K562 (cell line): ENCODE measurements at regions not wholly inside any gene's neighbourhood (a gene's known extent, or its start where the extent isn't known, plus 50 kb on each side); places are given as distances from the start of the nearest gene placed in this dataset.

Experiments used
- CTCF ChIP-seq, 3 experiments: IDR thresholded peaks in 2 of 3; conservative IDR thresholded peaks in 1 of 3; 2 replicates each; pipeline ENCODE4 v1.5.1; 2011 to 2012; ENCODE audit warnings: low read length in 3 of 3, mild to moderate bottlenecking in 3 of 3, control low read depth in 2 of 3, improper control_type of control experiment in 1 of 3, inconsistent platforms in 1 of 3, low read depth in 1 of 3, mixed read lengths in 1 of 3, moderate library complexity in 1 of 3; ENCODE audit not compliant: insufficient read depth in 2 of 3
- EGR1 ChIP-seq: fragments of 450-650 bp; conservative IDR thresholded peaks from 2 replicates; pipeline ENCODE4 v1.6.1; 2017; ENCODE audit warnings: mild to moderate bottlenecking
- MAFG ChIP-seq: fragments of 450-650 bp; conservative IDR thresholded peaks from 2 replicates; pipeline ENCODE4 v1.6.1; 2016; ENCODE audit warnings: missing genetic modification characterization, missing compliant biosample characterization
- NONO ChIP-seq, 2 experiments: fragments of 200-400 bp in 1 of 2; fragments of 450-650 bp in 1 of 2; formaldehyde crosslinking in 1 of 2; IDR thresholded peaks; 2 replicates each; pipeline ENCODE4 v1.6.1; 2017; ENCODE audit warnings: low read depth in 2 of 2, mild to moderate bottlenecking in 2 of 2, moderate library complexity in 2 of 2, low read length in 1 of 2
- RAD21 ChIP-seq, 2 experiments: fragments of 250-450 bp in 1 of 2; fragments of 450-650 bp in 1 of 2; sonication (Bioruptor Pico) in 1 of 2; formaldehyde crosslinking in 1 of 2; IDR thresholded peaks in 1 of 2; conservative IDR thresholded peaks in 1 of 2; 2 replicates each; pipeline versions ENCODE4 v1.4.0 to v1.8.0; 2020 to 2022; ENCODE audit warnings: mild to moderate bottlenecking in 2 of 2, moderate library complexity in 1 of 2
- RFX5 ChIP-seq: IDR thresholded peaks from 2 replicates; pipeline ENCODE4 v1.6.1; 2011; ENCODE audit warnings: low read depth, mild to moderate bottlenecking, improper control_type of control experiment, low read length
- SNIP1 ChIP-seq: fragments of 450-650 bp; IDR thresholded peaks from 2 replicates; pipeline ENCODE4 v1.7.1; 2017; ENCODE audit warnings: low read depth, mild to moderate bottlenecking
- SREBF1 ChIP-seq: fragments of 150-350 bp; IDR thresholded peaks from 2 replicates; pipeline ENCODE4 v1.6.1; 2014; ENCODE audit warnings: antibody characterized with exemption, low read depth, low read length, borderline replicate concordance
- TEAD1 ChIP-seq, 2 experiments: fragments of 450-650 bp in 1 of 2; sonication (generic) in 1 of 2; formaldehyde crosslinking; IDR thresholded peaks; 2 replicates each; pipeline versions ENCODE4 v1.4.0 to v1.8.0; 2020 to 2022; ENCODE audit warnings: mild to moderate bottlenecking in 2 of 2, missing genetic modification reagents in 1 of 2
- ZBTB17 ChIP-seq: fragments of 450-650 bp; formaldehyde crosslinking; IDR thresholded peaks from 2 replicates; pipeline ENCODE4 v1.4.0; 2020; ENCODE audit warnings: mild to moderate bottlenecking
- ZNF589 ChIP-seq: fragments of 200-800 bp; sonication (Bioruptor generic); IDR thresholded peaks from 2 replicates; pipeline ENCODE4 v1.6.1; 2016; ENCODE audit warnings: low read depth, missing genetic modification characterization, missing compliant biosample characterization
- TF ChIP-seq, protein P1 (sequence below): sonication (generic); formaldehyde crosslinking; IDR thresholded peaks from 2 replicates; pipeline ENCODE4 v1.8.0; 2023; ENCODE audit warnings: mild to moderate bottlenecking, missing genetic modification reagents

GRCh38 chr4:80135702-80136058, 61.6 kb upstream of the PRDM8 start:
- TF ChIP-seq, protein P1, sequence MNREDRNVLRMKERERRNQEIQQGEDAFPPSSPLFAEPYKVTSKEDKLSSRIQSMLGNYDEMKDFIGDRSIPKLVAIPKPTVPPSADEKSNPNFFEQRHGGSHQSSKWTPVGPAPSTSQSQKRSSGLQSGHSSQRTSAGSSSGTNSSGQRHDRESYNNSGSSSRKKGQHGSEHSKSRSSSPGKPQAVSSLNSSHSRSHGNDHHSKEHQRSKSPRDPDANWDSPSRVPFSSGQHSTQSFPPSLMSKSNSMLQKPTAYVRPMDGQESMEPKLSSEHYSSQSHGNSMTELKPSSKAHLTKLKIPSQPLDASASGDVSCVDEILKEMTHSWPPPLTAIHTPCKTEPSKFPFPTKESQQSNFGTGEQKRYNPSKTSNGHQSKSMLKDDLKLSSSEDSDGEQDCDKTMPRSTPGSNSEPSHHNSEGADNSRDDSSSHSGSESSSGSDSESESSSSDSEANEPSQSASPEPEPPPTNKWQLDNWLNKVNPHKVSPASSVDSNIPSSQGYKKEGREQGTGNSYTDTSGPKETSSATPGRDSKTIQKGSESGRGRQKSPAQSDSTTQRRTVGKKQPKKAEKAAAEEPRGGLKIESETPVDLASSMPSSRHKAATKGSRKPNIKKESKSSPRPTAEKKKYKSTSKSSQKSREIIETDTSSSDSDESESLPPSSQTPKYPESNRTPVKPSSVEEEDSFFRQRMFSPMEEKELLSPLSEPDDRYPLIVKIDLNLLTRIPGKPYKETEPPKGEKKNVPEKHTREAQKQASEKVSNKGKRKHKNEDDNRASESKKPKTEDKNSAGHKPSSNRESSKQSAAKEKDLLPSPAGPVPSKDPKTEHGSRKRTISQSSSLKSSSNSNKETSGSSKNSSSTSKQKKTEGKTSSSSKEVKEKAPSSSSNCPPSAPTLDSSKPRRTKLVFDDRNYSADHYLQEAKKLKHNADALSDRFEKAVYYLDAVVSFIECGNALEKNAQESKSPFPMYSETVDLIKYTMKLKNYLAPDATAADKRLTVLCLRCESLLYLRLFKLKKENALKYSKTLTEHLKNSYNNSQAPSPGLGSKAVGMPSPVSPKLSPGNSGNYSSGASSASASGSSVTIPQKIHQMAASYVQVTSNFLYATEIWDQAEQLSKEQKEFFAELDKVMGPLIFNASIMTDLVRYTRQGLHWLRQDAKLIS (CRISPR knock-in tag) = no peak
- TF ChIP-seq TEAD1 (CRISPR knock-in tag; IDR thresholded peaks at IDR 0.05) (no peak), ZNF589 (peak; percentile 45; the same call in 1 of the 2 replicates), SNIP1 (no peak), RAD21 (CRISPR knock-in tag; conservative IDR thresholded peaks at IDR 0.05 in 1 of 2, IDR thresholded peaks at IDR 0.05 in 1 of 2) (no peak), NONO (IDR thresholded peaks at IDR 0.05; ENCODE audit: low read depth in 2 of 2, low read length in 1 of 2) (no peak), SREBF1 (no peak), RFX5 (no peak), MAFG (tag) (no peak), ZBTB17 (CRISPR knock-in tag) (no peak), EGR1 (no peak), CTCF (IDR thresholded peaks at IDR 0.05 in 2 of 3, conservative IDR thresholded peaks at IDR 0.05 in 1 of 3; ENCODE audit: insufficient read depth in 2 of 3, low read depth in 1 of 3, low read length in 3 of 3) (no peak)
